ENCODE measurements at regions not wholly inside any gene's neighbourhood (a gene's known extent, or its start where the extent isn't known, plus 50 kb on each side); places are given as distances from the start of the nearest gene placed in this dataset.

DNA sequence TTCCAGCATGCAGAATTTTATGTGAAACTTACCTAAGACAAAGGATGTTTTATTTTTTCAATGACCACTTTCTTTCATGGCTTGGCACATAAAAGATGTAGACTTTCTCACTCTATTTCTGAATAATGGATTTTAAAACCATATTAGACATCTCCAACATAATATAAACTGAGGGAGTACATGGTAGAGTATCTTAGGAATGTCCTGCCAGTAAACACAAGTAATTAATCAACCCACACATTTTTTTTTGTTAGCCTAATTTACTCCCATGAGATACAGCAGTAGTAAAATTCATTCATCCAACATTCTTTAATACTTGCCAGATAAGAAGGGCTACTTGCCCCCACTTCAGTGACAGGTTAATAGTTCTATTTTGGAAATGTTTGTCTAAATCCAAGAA, 235.4 kb upstream of the ADAMTS5 start:
- TF ChIP-seq, protein P1, sequence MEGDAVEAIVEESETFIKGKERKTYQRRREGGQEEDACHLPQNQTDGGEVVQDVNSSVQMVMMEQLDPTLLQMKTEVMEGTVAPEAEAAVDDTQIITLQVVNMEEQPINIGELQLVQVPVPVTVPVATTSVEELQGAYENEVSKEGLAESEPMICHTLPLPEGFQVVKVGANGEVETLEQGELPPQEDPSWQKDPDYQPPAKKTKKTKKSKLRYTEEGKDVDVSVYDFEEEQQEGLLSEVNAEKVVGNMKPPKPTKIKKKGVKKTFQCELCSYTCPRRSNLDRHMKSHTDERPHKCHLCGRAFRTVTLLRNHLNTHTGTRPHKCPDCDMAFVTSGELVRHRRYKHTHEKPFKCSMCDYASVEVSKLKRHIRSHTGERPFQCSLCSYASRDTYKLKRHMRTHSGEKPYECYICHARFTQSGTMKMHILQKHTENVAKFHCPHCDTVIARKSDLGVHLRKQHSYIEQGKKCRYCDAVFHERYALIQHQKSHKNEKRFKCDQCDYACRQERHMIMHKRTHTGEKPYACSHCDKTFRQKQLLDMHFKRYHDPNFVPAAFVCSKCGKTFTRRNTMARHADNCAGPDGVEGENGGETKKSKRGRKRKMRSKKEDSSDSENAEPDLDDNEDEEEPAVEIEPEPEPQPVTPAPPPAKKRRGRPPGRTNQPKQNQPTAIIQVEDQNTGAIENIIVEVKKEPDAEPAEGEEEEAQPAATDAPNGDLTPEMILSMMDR (IDR thresholded peaks at IDR 0.05): no peak
- TF ChIP-seq POLR2A (IDR thresholded peaks at IDR 0.05) (no peak), EP300 (IDR thresholded peaks at IDR 0.05) (no peak)
